Keratinocyte (primary cell): ENCODE measurements at regions not wholly inside any gene's neighbourhood (a gene's known extent, or its start where the extent isn't known, plus 50 kb on each side); places are given as distances from the start of the nearest gene placed in this dataset.

ENCODE experiments used
- CTCF ChIP-seq, 3 experiments: IDR thresholded peaks in 1 of 3; conservative IDR thresholded peaks in 1 of 3; optimal IDR thresholded peaks in 1 of 3; 2 replicates in 2 of 3; 3 replicates in 1 of 3; pipeline versions ENCODE3 to v1.5.1; 2011; ENCODE audit warnings: low read length in 3 of 3, mild to moderate bottlenecking in 3 of 3, moderate library complexity in 2 of 3, control low read depth in 1 of 3, inconsistent platforms in 1 of 3; ENCODE audit not compliant: insufficient read depth in 2 of 3; ENCODE audit errors: extremely low read depth in 1 of 3
- EZH2 ChIP-seq: IDR thresholded peaks from one replicate; pipeline ENCODE4 v1.6.1; 2012; ENCODE audit warnings: inconsistent platforms, mild to moderate bottlenecking, low read length, moderate library complexity

DNA sequence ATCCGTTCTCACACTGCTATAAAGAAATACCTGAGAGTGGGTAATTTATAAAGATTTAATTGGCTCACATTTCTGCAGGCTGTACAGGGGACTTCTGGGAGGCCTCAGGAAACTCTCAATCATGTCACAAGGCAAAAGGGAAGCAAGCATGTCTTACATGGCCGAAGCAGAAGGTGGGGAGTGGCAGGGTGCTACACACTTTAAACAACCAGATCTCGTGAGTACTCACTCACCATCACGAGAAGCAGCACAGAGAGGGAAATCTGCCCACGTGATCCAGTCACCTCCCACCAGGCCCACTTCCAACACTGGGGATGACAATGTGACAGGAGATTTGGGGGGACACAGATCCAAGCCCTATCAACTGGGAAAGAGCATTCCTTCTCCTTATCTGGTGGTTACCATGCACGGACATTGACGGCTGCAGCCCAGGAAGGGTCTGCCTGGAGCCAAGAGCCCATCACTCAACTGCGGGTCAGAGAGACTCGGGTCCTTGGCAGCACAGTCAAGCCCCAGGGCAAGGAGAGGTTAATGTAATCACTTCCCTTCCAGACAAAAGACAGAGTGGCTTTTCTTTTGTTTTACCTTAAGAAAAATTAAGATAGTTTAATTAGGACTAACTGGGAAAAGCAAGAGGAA, 112.3 kb upstream of the CST7 start:
- no peak for TF ChIP-seq CTCF (optimal IDR thresholded peaks at IDR 0.05 in 1 of 3, IDR thresholded peaks at IDR 0.05 in 1 of 3, conservative IDR thresholded peaks at IDR 0.05 in 1 of 3; ENCODE audit: extremely low read depth in 1 of 3, insufficient read depth in 2 of 3, low read length in 3 of 3)
- no peak for TF ChIP-seq EZH2
